IMR-90 (cell line): ENCODE measurements at regions not wholly inside any gene's neighbourhood (a gene's known extent, or its start where the extent isn't known, plus 50 kb on each side); places are given as distances from the start of the nearest gene placed in this dataset.

Experiments
- ATAC-seq: fragments of 200-7000 bp; cut with Tn5 transposase; 2 replicates; pipeline ENCODE4 v1.9.1; 2020; ENCODE audit warnings: low read depth, mild to moderate bottlenecking, moderate library complexity
- BruUV-seq: library from RNA; stranded (reverse); fragments of 400-500 nt; replicated peaks from 2 replicates; lab custom pipeline; 2021; lab: Mats Ljungman, UMichigan
- CTCF ChIA-PET: fragments of 300-600 bp; formaldehyde crosslinking; extraction: SDS; loops from one replicate; lab custom pipeline; 2021; ENCODE audit warnings: antibody characterized with exemption; lab: Yijun Ruan, JAX
- POLR2A ChIA-PET: fragments of 300-600 bp; sonication (Branson Sonifier 250); formaldehyde crosslinking; loops from one replicate; lab custom pipeline; 2022; ENCODE audit warnings: antibody characterized with exemption; ENCODE audit not compliant: unreplicated experiment; lab: Charles Lee
- DNase-seq: peaks from one replicate; pipeline ENCODE4 v3.0.0; 2013
- H2AFZ ChIP-seq: replicated peaks from 2 replicates; pipeline ENCODE3; 2013; ENCODE audit warnings: low read length, mild to moderate bottlenecking; ENCODE audit not compliant: poor library complexity
- H2AK5ac ChIP-seq: 2 replicates; pipeline ENCODE4 v1.6.1; 2013; ENCODE audit warnings: low read depth, low read length, inconsistent platforms
- H2AK9ac ChIP-seq: replicated peaks from 2 replicates; pipeline ENCODE3; 2013; ENCODE audit warnings: mild to moderate bottlenecking, low read depth, low read length, moderate library complexity; ENCODE audit not compliant: poor library complexity
- H2BK120ac ChIP-seq: 2 replicates; pipeline ENCODE4 v1.6.1; 2013; ENCODE audit warnings: low read depth, low read length, inconsistent platforms
- H2BK15ac ChIP-seq: 3 replicates; pipeline ENCODE4 v1.6.1; 2013; ENCODE audit warnings: low read depth, low read length, inconsistent platforms
- H2BK20ac ChIP-seq: 2 replicates; pipeline ENCODE4 v1.6.1; 2013; ENCODE audit warnings: low read depth, mild to moderate bottlenecking, inconsistent platforms, low read length, moderate library complexity
- H2BK5ac ChIP-seq: 2 replicates; pipeline ENCODE4 v1.6.1; 2013; ENCODE audit warnings: mild to moderate bottlenecking, low read depth, low read length, inconsistent platforms; ENCODE audit not compliant: poor library complexity, severe bottlenecking
- H3K14ac ChIP-seq: replicated peaks from 2 replicates; pipeline ENCODE4 v1.6.1; 2013; ENCODE audit warnings: low read depth, low read length, inconsistent platforms
- H3K18ac ChIP-seq: 2 replicates; pipeline ENCODE4 v1.6.1; 2013; ENCODE audit warnings: low read depth, low read length, control low read depth
- H3K23ac ChIP-seq: 2 replicates; pipeline ENCODE4 v1.6.1; 2013; ENCODE audit warnings: low read depth, low read length, inconsistent platforms
- H3K27ac ChIP-seq: 2 replicates; pipeline ENCODE4 v1.5.1; 2013; ENCODE audit warnings: mild to moderate bottlenecking, control low read depth, low read length; ENCODE audit not compliant: insufficient read depth
- H3K27me3 ChIP-seq: 2 replicates; pipeline ENCODE4 v1.6.1; 2013; ENCODE audit warnings: low read length; ENCODE audit not compliant: control insufficient read depth, insufficient read depth
- H3K36me3 ChIP-seq: 2 replicates; pipeline ENCODE4 v1.6.1; 2013; ENCODE audit warnings: low read length, mixed read lengths; ENCODE audit not compliant: control insufficient read depth, insufficient read depth
- H3K4ac ChIP-seq: 2 replicates; pipeline ENCODE4 v1.6.1; 2013; ENCODE audit warnings: low read depth, low read length, inconsistent platforms
- H3K4me1 ChIP-seq: 2 replicates; pipeline ENCODE4 v1.6.1; 2013; ENCODE audit warnings: low read length, mixed read lengths; ENCODE audit not compliant: control insufficient read depth, insufficient read depth
- H3K4me2 ChIP-seq: 2 replicates; pipeline ENCODE4 v1.6.1; 2013; ENCODE audit warnings: low read depth, mild to moderate bottlenecking, control low read depth, low read length, moderate library complexity
- H3K4me3 ChIP-seq: 2 replicates; pipeline ENCODE4 v1.5.1; 2013; ENCODE audit warnings: low read depth, mild to moderate bottlenecking, control low read depth, low read length, moderate library complexity; ENCODE audit not compliant: insufficient read depth
- H3K56ac ChIP-seq: 2 replicates; pipeline ENCODE4 v1.6.1; 2013; ENCODE audit warnings: low read length, inconsistent platforms; ENCODE audit not compliant: insufficient read depth; ENCODE audit errors: extremely low read depth
- H3K79me1 ChIP-seq, 2 experiments: 2 replicates each; pipeline ENCODE4 v1.6.1; 2013; ENCODE audit warnings: low read length in 2 of 2, inconsistent platforms in 1 of 2, low read depth in 1 of 2
- H3K9ac ChIP-seq: 2 replicates; pipeline ENCODE4 v1.6.1; 2013; ENCODE audit warnings: low read depth, low read length, control low read depth
- H3K9me1 ChIP-seq: 2 replicates; pipeline ENCODE4 v1.6.1; 2013; ENCODE audit warnings: low read length, inconsistent platforms; ENCODE audit not compliant: insufficient read depth
- H3K9me3 ChIP-seq: 2 replicates; pipeline ENCODE4 v1.6.1; 2013; ENCODE audit warnings: low read length; ENCODE audit not compliant: control insufficient read depth, insufficient read depth
- H4K20me1 ChIP-seq: 2 replicates; pipeline ENCODE4 v1.6.1; 2013; ENCODE audit warnings: low read length, inconsistent platforms; ENCODE audit not compliant: insufficient read depth
- H4K5ac ChIP-seq: 2 replicates; pipeline ENCODE4 v1.6.1; 2013; ENCODE audit warnings: mild to moderate bottlenecking, low read depth, low read length, control low read depth
- H4K8ac ChIP-seq, 2 experiments: 2 replicates each; pipeline ENCODE4 v1.6.1; 2013; ENCODE audit warnings: low read depth in 2 of 2, low read length in 2 of 2, control low read depth in 1 of 2, inconsistent platforms in 1 of 2
- H4K91ac ChIP-seq: 2 replicates; pipeline ENCODE4 v1.6.1; 2013; ENCODE audit warnings: low read depth, low read length, inconsistent platforms; ENCODE audit not compliant: insufficient read depth
- BHLHE40 ChIP-seq: fragments of 150-350 bp; IDR thresholded peaks from 2 replicates; pipeline ENCODE4 v1.6.1; 2016; ENCODE audit warnings: mild to moderate bottlenecking, low read depth, low read length
- CEBPB ChIP-seq: IDR thresholded peaks from 2 replicates; pipeline ENCODE4 v1.6.1; 2012; ENCODE audit warnings: low read depth, low read length, improper control_type of control experiment
- CHD1 ChIP-seq: IDR thresholded peaks from 2 replicates; pipeline ENCODE4 v1.6.1; 2012; ENCODE audit warnings: low read depth, low read length, improper control_type of control experiment
- FOS ChIP-seq: fragments of 150-350 bp; IDR thresholded peaks from 2 replicates; pipeline ENCODE4 v1.6.1; 2016; ENCODE audit warnings: low read depth, low read length
- MAFK ChIP-seq: IDR thresholded peaks from 2 replicates; pipeline ENCODE4 v1.6.1; 2012; ENCODE audit warnings: low read depth, low read length, improper control_type of control experiment
- MAZ ChIP-seq: IDR thresholded peaks from 2 replicates; pipeline ENCODE4 v1.6.1; 2012; ENCODE audit warnings: low read depth, mild to moderate bottlenecking, low read length, improper control_type of control experiment, moderate library complexity, borderline replicate concordance
- MXI1 ChIP-seq: IDR thresholded peaks from 2 replicates; pipeline ENCODE4 v1.6.1; 2012; ENCODE audit warnings: low read depth, mild to moderate bottlenecking, low read length, moderate library complexity, borderline replicate concordance
- NFE2L2 ChIP-seq: fragments of 150-350 bp; IDR thresholded peaks from 2 replicates; pipeline ENCODE4 v1.6.1; 2016; ENCODE audit warnings: low read depth, mild to moderate bottlenecking, low read length
- POLR2A ChIP-seq: IDR thresholded peaks from 2 replicates; pipeline ENCODE4 v1.6.1; 2012; ENCODE audit warnings: mild to moderate bottlenecking, low read depth, low read length
- RAD21 ChIP-seq: IDR thresholded peaks from 2 replicates; pipeline ENCODE4 v1.6.1; 2012; ENCODE audit warnings: low read length, improper control_type of control experiment
- RCOR1 ChIP-seq: IDR thresholded peaks from 2 replicates; pipeline ENCODE4 v1.6.1; 2012; ENCODE audit warnings: mild to moderate bottlenecking, low read length, improper control_type of control experiment; ENCODE audit not compliant: insufficient replicate concordance
- RFX5 ChIP-seq: IDR thresholded peaks from 2 replicates; pipeline ENCODE4 v1.8.0; 2012; ENCODE audit warnings: low read depth, mild to moderate bottlenecking, low read length, moderate library complexity
- SMC3 ChIP-seq: fragments of 150-350 bp; IDR thresholded peaks from 2 replicates; pipeline ENCODE4 v1.6.1; 2016; ENCODE audit warnings: low read depth, mild to moderate bottlenecking, antibody characterized with exemption, low read length, moderate library complexity
- USF2 ChIP-seq: fragments of 150-350 bp; IDR thresholded peaks from 2 replicates; pipeline ENCODE4 v1.6.1; 2017; ENCODE audit warnings: mild to moderate bottlenecking, antibody characterized with exemption, low read length, low read depth
- WGBS, 2 experiments: methylation state at CpG; one replicate each; pipeline versions ENCODE4 v1.1.5 to v1.1.7; 2013; ENCODE audit warnings: missing lambda C conversion rate in 2 of 2; ENCODE audit not compliant: insufficient read length in 1 of 2; ENCODE audit errors: extremely low coverage in 2 of 2; 5-methylcytosine and 5-hydroxymethylcytosine counted together
- dilution Hi-C: fragments of 300-500 bp; cut with HindIII; formaldehyde crosslinking; loops from one replicate; pipeline ENCODE4 v1.14.3; 2018; ENCODE audit warnings: low sequenced_read_pairs; ENCODE audit not compliant: unreplicated experiment
- in situ Hi-C: fragments of 300-500 bp; cut with MboI; formaldehyde crosslinking; loops from 3 replicates; pipeline ENCODE4 v1.14.3; 2019; ENCODE audit warnings: low sequenced_read_pairs, inconsistent platforms, mixed read lengths
- intact Hi-C: fragments of 100-400 bp; cut with micrococcal nuclease; formaldehyde crosslinking; loops from 2 replicates; pipeline ENCODE4 v1.10.0; 2022
- TF ChIP-seq, protein P1 (sequence below): fragments of 150-350 bp; IDR thresholded peaks from 2 replicates; pipeline ENCODE4 v1.6.1; 2016; ENCODE audit warnings: low read depth, mild to moderate bottlenecking, low read length, moderate library complexity, borderline replicate concordance
- TF ChIP-seq, protein P2 (sequence below): conservative IDR thresholded peaks from 2 replicates; pipeline ENCODE4 v1.5.1; 2012; ENCODE audit warnings: mild to moderate bottlenecking, low read depth, low read length, improper control_type of control experiment

DNA sequence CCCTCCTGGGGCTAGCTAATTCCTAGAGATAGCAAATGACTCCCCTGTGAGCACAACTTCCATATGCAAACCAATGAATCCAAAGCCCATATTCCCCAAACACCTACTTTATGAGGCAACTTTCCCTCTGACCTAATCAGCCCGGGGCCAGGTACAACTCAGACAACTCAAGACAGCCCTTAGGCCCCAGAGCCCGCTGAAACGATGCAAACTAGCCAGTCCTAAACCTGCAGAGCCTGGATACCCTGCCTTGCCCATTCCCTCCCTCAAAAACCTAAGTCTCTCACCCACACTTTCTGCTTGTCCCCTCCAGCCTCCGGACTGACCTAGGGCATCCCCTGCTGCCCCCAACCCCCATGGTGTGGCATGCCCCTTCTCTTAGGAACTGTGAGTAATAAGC is 142.8 kb downstream of the ACTR3 start:
- dilution Hi-C loops = no loop called here
- TF ChIP-seq NFE2L2 (no peak), CHD1 (no peak), CEBPB (no peak), RAD21 (no peak), RCOR1 (no peak), RFX5 (no peak), USF2 (no peak), SMC3 (no peak), MXI1 (no peak), MAFK (no peak), POLR2A (no peak), FOS (no peak), MAZ (no peak), BHLHE40 (no peak)
- TF ChIP-seq, protein P1, sequence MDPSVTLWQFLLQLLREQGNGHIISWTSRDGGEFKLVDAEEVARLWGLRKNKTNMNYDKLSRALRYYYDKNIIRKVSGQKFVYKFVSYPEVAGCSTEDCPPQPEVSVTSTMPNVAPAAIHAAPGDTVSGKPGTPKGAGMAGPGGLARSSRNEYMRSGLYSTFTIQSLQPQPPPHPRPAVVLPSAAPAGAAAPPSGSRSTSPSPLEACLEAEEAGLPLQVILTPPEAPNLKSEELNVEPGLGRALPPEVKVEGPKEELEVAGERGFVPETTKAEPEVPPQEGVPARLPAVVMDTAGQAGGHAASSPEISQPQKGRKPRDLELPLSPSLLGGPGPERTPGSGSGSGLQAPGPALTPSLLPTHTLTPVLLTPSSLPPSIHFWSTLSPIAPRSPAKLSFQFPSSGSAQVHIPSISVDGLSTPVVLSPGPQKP = no peak
- TF ChIP-seq, protein P2, sequence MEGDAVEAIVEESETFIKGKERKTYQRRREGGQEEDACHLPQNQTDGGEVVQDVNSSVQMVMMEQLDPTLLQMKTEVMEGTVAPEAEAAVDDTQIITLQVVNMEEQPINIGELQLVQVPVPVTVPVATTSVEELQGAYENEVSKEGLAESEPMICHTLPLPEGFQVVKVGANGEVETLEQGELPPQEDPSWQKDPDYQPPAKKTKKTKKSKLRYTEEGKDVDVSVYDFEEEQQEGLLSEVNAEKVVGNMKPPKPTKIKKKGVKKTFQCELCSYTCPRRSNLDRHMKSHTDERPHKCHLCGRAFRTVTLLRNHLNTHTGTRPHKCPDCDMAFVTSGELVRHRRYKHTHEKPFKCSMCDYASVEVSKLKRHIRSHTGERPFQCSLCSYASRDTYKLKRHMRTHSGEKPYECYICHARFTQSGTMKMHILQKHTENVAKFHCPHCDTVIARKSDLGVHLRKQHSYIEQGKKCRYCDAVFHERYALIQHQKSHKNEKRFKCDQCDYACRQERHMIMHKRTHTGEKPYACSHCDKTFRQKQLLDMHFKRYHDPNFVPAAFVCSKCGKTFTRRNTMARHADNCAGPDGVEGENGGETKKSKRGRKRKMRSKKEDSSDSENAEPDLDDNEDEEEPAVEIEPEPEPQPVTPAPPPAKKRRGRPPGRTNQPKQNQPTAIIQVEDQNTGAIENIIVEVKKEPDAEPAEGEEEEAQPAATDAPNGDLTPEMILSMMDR = no peak

More for the DNA sequence above, 142.8 kb downstream of the ACTR3 start:
- Histone ChIP-seq H3K23ac (no peak overlapping the region), H3K9ac (no peak overlapping the region), H3K14ac (no peak overlapping the region), H3K79me1 (no peaks in the 10 kb centered on the region), H4K5ac (no peak overlapping the region), H2AFZ (no peak overlapping the region), H2BK120ac (no peak overlapping the region), H3K4ac (no peak overlapping the region), H3K4me2 (no peak overlapping the region), H3K18ac (no peak overlapping the region), H3K9me3 (no peaks in the 10 kb centered on the region), H4K20me1 (no peaks in the 10 kb centered on the region), H3K4me1 (no peaks in the 10 kb centered on the region), H3K27ac (no peak overlapping the region), H3K56ac (no peak overlapping the region), H2AK9ac (no peak overlapping the region), H2BK20ac (no peak overlapping the region), H2BK5ac (no peak overlapping the region), H4K91ac (no peak overlapping the region), H2AK5ac (no peak overlapping the region), H3K9me1 (no peaks in the 10 kb centered on the region), H3K36me3 (no peaks in the 10 kb centered on the region), H4K8ac (no peak overlapping the region), H3K4me3 (no peak overlapping the region), H2BK15ac (no peak overlapping the region), H3K27me3 (peaks cover 10% of the 10 kb centered on the region)
- in situ Hi-C loops (no loop called here), intact Hi-C loops (no loop called here)
- CTCF ChIA-PET = interaction anchor here (0.9 kb wide), 1 partner anchor 10 kb away, joined by 3 read pairs; no protein-coding TSS in a partner anchor
- no CpG with 5 or more reads among the region's 4 CpGs for WGBS, 2 experiments
- BruUV-seq = no TSS peak
- ATAC-seq (no peak), DNase-seq (no peak)
- POLR2A ChIA-PET = no interaction called here
